Thyroid gland (tissue), 4 donors: ENCODE measurements at regions not wholly inside any gene's neighbourhood (a gene's known extent, or its start where the extent isn't known, plus 50 kb on each side); places are given as distances from the start of the nearest gene placed in this dataset.
"Not testable (repeated sequence)": the region's sequence is repeated elsewhere in the genome, so short reads cannot be mapped to it uniquely, and the experiment has no call there.

ENCODE experiments used
- DNase-seq, 2 donors: peaks; one replicate each; pipeline ENCODE4 v3.0.0-alpha.2; 2019
- H3K27ac ChIP-seq, 3 donors: fragments of 200-600 bp; sonication (generic); 1 replicate in 2 of 3; 2 replicates in 1 of 3; pipeline ENCODE4 v1.5.1; 2016 to 2019; ENCODE audit warnings: mild to moderate bottlenecking in 1 of 3, moderate library complexity in 1 of 3
- H3K27me3 ChIP-seq: fragments of 200-600 bp; sonication (generic); one replicate; pipeline ENCODE4 v1.5.1; 2019
- H3K36me3 ChIP-seq, 2 donors: fragments of 200-600 bp; sonication (generic); one replicate each; pipeline ENCODE4 v1.5.1; 2016 to 2019
- H3K4me1 ChIP-seq, 2 donors: fragments of 200-600 bp; sonication (generic); one replicate each; pipeline ENCODE4 v1.5.1; 2017 to 2019
- H3K4me3 ChIP-seq, 3 donors: fragments of 200-600 bp; sonication (generic); replicated peaks in 1 of 3; 1 replicate in 2 of 3; 2 replicates in 1 of 3; pipeline ENCODE4 v1.5.1; 2016; ENCODE audit warnings: mild to moderate bottlenecking in 1 of 3
- H3K9me3 ChIP-seq: fragments of 200-600 bp; sonication (generic); one replicate; pipeline ENCODE4 v1.5.1; 2017
- POLR2A ChIP-seq, 2 donors: fragments of 450-650 bp; IDR thresholded peaks; one replicate each; pipeline ENCODE4 v1.6.1; 2017; ENCODE audit warnings: antibody characterized with exemption in 2 of 2, mild to moderate bottlenecking in 2 of 2, moderate library complexity in 1 of 2
- WGBS, 2 donors: methylation state at CpG; one replicate each; pipeline ENCODE4 v1.1.5; 2017; 5-methylcytosine and 5-hydroxymethylcytosine counted together
- intact Hi-C: fragments of 100-400 bp; cut with DNase I; formaldehyde crosslinking; loops from one replicate; pipeline ENCODE4 v1.15.1; 2023
- TF ChIP-seq, protein P1 (sequence below), 6 experiments: fragments of 200-600 bp in 3 of 6; fragments of 450-650 bp in 3 of 6; sonication (generic) in 3 of 6; IDR thresholded peaks; one replicate each; pipeline ENCODE4 v1.5.1; 2016 to 2019; ENCODE audit warnings: antibody characterized with exemption in 6 of 6, mild to moderate bottlenecking in 2 of 6, inconsistent platforms in 1 of 6, moderate library complexity in 1 of 6

DNA sequence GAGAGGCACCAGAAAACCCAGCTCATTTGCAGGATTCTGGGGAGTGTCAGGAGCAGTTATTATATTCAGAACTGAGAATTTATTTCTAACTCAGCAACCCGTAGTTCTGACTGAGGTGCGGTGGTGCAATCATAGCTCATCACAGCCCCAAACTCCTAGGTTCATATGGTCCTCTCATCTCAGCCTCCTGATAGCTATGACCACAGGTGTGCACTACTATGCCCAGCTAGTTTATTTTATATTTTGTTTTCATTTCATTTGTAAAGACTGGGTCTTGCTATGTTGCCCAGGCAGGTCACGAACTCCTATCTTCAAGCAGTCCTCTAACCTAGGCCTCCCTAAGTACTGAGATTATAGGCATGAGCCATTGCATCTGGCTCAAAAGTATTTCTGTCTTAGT, 4819.8 kb upstream of the OR11H1 start:
- H3K36me3 ChIP-seq, intact Hi-C loops, H3K4me1 ChIP-seq, H3K27me3 ChIP-seq, DNase-seq, H3K4me3 ChIP-seq, H3K27ac ChIP-seq, H3K9me3 ChIP-seq: not testable (repeated sequence)
- 86% methylated on average over 2 to 3 of the region's 3 CpGs for WGBS, 2 donors

- intact Hi-C loops, H3K27ac ChIP-seq, H3K36me3 ChIP-seq, H3K27me3 ChIP-seq, H3K4me1 ChIP-seq, H3K9me3 ChIP-seq, DNase-seq, H3K4me3 ChIP-seq: not testable (repeated sequence)
- WGBS, 2 donors = 46 to 51% methylated on average over 4 of the region's 4 CpGs
These were observed 4817.1 kb upstream of the OR11H1 start for GRCh38 chr22:10710923-10711322.

- DNase-seq, H3K36me3 ChIP-seq, H3K9me3 ChIP-seq, intact Hi-C loops, H3K4me3 ChIP-seq, H3K4me1 ChIP-seq, H3K27ac ChIP-seq, H3K27me3 ChIP-seq: not testable (repeated sequence)
- WGBS, 2 donors = 58% methylated on average over 9 of the region's 9 CpGs
These were observed 4805.2 kb upstream of the OR11H1 start for GRCh38 chr22:10722804-10723203.

- intact Hi-C loops, H3K27me3 ChIP-seq, DNase-seq, H3K4me3 ChIP-seq, H3K27ac ChIP-seq, H3K9me3 ChIP-seq, H3K4me1 ChIP-seq, H3K36me3 ChIP-seq: not testable (repeated sequence)
- 52 to 57% methylated on average over 8 of the region's 8 CpGs for WGBS, 2 donors
These were observed 4804.0 kb upstream of the OR11H1 start for GRCh38 chr22:10723966-10724365.

DNA sequence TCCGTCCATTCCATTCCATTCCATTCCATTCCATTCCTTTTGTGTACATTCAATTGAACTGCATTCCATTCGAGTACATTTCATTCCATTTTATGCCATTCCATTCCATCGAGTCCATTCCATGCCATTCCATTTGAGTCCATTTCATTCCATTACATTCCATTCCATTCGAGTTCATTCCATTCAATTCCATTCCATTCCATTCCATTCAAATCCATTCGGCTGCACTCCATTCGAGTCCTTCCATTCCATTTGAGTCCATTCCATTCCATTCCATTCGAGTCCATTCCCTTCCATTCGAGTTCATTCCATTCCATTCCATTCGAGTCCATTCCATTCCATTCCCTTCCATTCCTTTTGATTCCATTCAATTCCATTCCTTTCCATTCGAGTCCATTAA, 4800.6 kb upstream of the OR11H1 start:
- H3K36me3 ChIP-seq = no peaks in the 10 kb centered on the region
- WGBS, 2 donors = 55 to 61% methylated on average over 10 of the region's 10 CpGs
- TF ChIP-seq POLR2A (IDR thresholded peaks at IDR 0.05) = no peak
- TF ChIP-seq, protein P1, sequence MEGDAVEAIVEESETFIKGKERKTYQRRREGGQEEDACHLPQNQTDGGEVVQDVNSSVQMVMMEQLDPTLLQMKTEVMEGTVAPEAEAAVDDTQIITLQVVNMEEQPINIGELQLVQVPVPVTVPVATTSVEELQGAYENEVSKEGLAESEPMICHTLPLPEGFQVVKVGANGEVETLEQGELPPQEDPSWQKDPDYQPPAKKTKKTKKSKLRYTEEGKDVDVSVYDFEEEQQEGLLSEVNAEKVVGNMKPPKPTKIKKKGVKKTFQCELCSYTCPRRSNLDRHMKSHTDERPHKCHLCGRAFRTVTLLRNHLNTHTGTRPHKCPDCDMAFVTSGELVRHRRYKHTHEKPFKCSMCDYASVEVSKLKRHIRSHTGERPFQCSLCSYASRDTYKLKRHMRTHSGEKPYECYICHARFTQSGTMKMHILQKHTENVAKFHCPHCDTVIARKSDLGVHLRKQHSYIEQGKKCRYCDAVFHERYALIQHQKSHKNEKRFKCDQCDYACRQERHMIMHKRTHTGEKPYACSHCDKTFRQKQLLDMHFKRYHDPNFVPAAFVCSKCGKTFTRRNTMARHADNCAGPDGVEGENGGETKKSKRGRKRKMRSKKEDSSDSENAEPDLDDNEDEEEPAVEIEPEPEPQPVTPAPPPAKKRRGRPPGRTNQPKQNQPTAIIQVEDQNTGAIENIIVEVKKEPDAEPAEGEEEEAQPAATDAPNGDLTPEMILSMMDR (IDR thresholded peaks at IDR 0.05) = no peak
- no peak overlapping the region for H3K27ac ChIP-seq
- H3K27me3 ChIP-seq = no peaks in the 10 kb centered on the region
- no peaks in the 10 kb centered on the region for H3K4me1 ChIP-seq
- H3K4me3 ChIP-seq = no peak overlapping the region
- no peak for DNase-seq
- H3K9me3 ChIP-seq = no peaks in the 10 kb centered on the region
- intact Hi-C loops = no loop called here

DNA sequence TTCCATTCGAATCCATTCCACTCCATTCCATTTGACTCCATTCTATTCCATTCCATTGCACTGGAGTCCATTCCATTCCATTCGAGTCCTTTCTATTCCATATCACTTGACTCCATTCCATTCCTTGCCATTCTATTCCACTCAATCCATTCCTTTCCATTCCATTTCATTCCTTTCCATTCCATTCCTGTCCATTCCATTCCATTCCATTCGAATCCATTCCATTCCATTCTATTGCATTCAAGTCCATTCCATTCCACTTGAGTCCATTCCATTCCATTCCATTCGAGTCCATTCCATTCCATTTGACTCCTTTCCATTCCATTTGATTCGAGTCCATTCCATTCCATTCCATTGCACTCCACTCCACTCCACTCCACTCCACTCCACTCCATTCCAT, 4798.0 kb upstream of the OR11H1 start:
- 49 to 51% methylated on average over 5 of the region's 5 CpGs for WGBS, 2 donors
- intact Hi-C loops, H3K27me3 ChIP-seq, H3K4me1 ChIP-seq, H3K36me3 ChIP-seq, DNase-seq, H3K4me3 ChIP-seq, H3K9me3 ChIP-seq, H3K27ac ChIP-seq: not testable (repeated sequence)

DNA sequence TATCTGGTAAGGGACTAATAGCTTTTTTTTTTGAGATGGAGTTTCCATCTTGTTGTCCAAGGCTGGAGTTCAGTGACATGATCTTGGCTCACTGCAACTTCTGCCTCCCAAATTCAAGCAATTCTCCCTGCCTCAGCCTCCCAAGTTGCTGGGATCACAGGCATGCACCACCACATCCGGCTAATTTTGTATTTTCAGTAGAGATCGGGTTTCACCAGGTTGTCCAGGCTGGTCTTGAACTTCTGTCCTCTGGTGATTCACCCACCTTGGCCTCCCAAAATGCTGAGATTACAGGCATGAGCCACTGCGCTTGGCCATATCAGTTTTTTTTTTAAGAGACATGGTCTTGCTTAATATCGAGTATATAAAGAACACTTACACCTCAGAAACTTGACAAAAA, 4797.3 kb upstream of the OR11H1 start:
- H3K9me3 ChIP-seq = not testable (repeated sequence)
- 70 to 78% methylated on average over 4 of the region's 4 CpGs for WGBS, 2 donors

GRCh38 chr22:10731246-10731974, 4796.6 kb upstream of the OR11H1 start:
- H3K27ac ChIP-seq, intact Hi-C loops, H3K4me1 ChIP-seq, H3K4me3 ChIP-seq, H3K27me3 ChIP-seq, H3K9me3 ChIP-seq, H3K36me3 ChIP-seq, DNase-seq: not testable (repeated sequence)
- WGBS, 2 donors = 57 to 59% methylated on average over 9 of the region's 9 CpGs

More for the DNA sequence above, 4797.3 kb upstream of the OR11H1 start:
- H3K4me1 ChIP-seq, DNase-seq, H3K27ac ChIP-seq, H3K4me3 ChIP-seq, intact Hi-C loops, H3K36me3 ChIP-seq, H3K27me3 ChIP-seq: not testable (repeated sequence)

DNA sequence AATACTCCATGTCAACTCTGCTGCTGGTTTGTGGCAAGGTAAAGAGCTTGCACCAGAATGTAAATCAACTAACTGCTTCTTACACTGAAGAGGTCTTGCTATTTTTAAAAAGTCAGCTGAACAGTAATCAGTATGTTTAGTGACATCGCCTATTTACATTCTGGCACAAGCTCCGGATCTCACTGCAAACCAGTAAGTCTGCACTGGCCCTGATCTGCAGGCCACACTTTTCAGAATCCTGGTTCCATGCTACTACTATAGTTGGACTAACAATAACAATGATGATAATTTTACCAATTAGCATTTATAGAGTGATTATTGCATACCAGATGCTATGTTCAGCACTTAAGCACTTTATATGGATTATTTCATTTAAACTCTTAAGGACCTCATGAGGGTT, 4792.9 kb upstream of the OR11H1 start:
- H3K36me3 ChIP-seq, H3K9me3 ChIP-seq, H3K27me3 ChIP-seq, H3K27ac ChIP-seq, H3K4me3 ChIP-seq, intact Hi-C loops, H3K4me1 ChIP-seq, DNase-seq: not testable (repeated sequence)
- WGBS, 2 donors = 55 to 76% methylated on average over 2 of the region's 2 CpGs

GRCh38 chr22:10736879-10737278, 4791.1 kb upstream of the OR11H1 start:
- H3K9me3 ChIP-seq, H3K4me1 ChIP-seq, H3K27me3 ChIP-seq, DNase-seq, intact Hi-C loops, H3K27ac ChIP-seq, H3K36me3 ChIP-seq, H3K4me3 ChIP-seq: not testable (repeated sequence)
- WGBS, 2 donors = 68 to 74% methylated on average over 2 of the region's 2 CpGs

GRCh38 chr22:10737931-10738330, 4790.1 kb upstream of the OR11H1 start:
- H3K27ac ChIP-seq, intact Hi-C loops: not testable (repeated sequence)
- WGBS, 2 donors = 82 to 83% methylated on average over 2 of the region's 2 CpGs

More at GRCh38 chr22:10737931-10738330, 4790.1 kb upstream of the OR11H1 start:
- H3K9me3 ChIP-seq, H3K4me1 ChIP-seq, DNase-seq, H3K27me3 ChIP-seq, H3K4me3 ChIP-seq, H3K36me3 ChIP-seq: not testable (repeated sequence)
